ENCODE measurements at regions not wholly inside any gene's neighbourhood (a gene's known extent, or its start where the extent isn't known, plus 50 kb on each side); places are given as distances from the start of the nearest gene placed in this dataset.
A peak's percentile ranks its signal among the peaks of the same experiment; 100 is the strongest.

- Mint-ChIP-seq H3K4me1 (ENCODE audit: low read depth in 2 of 2) (peaks cover 25 to 26% of the 10 kb centered on the region in 2 donors), H3K9me3 (no peaks in the 10 kb centered on the region), H3K36me3 (ENCODE audit: insufficient read depth) (peaks cover 12% of the 10 kb centered on the region), H3K27ac (peak overlapping the region; percentile 66 to 87), H3K27me3 (no peaks in the 10 kb centered on the region), H3K4me3 (peak overlapping the region; percentile 51 to 73)
- DNase-seq, result no peak
- ATAC-seq (replicated peaks), result peak; percentile 82
Measured at GRCh38 chr5:42962124-42962523, 78.0 kb downstream of the ANXA2R start.

GRCh38 chr5:42960506-42960905, 79.6 kb downstream of the ANXA2R start:
- Mint-ChIP-seq H3K27me3 (no peaks in the 10 kb centered on the region), H3K27ac (peak overlapping the region in 1 of 2 donors; percentile 87), H3K36me3 (ENCODE audit: insufficient read depth) (peaks cover 12% of the 10 kb centered on the region), H3K9me3 (no peaks in the 10 kb centered on the region), H3K4me3 (peak overlapping the region in 1 of 2 donors; percentile 53), H3K4me1 (ENCODE audit: low read depth in 2 of 2) (peaks cover 18 to 21% of the 10 kb centered on the region in 2 donors)
- peak; percentile 16 for ATAC-seq (replicated peaks)
- DNase-seq, result no peak

GRCh38 chr5:42956551-42956950, 83.6 kb downstream of the ANXA2R start:
- H3K27me3 Mint-ChIP-seq, result no peaks in the 10 kb centered on the region
- DNase-seq (no peak), ATAC-seq (replicated peaks) (no peak)
- no peak overlapping the region for H3K4me3 Mint-ChIP-seq
- peaks cover 37% of the 10 kb centered on the region for H3K36me3 Mint-ChIP-seq (ENCODE audit: insufficient read depth)
- peaks cover 13 to 19% of the 10 kb centered on the region in 2 donors for H3K4me1 Mint-ChIP-seq (ENCODE audit: low read depth in 2 of 2)
- no peak overlapping the region for H3K27ac Mint-ChIP-seq
- no peaks in the 10 kb centered on the region for H3K9me3 Mint-ChIP-seq

GRCh38 chr5:42953041-42953440, 87.1 kb downstream of the ANXA2R start:
- no peaks in the 10 kb centered on the region for H3K9me3 Mint-ChIP-seq
- peak overlapping the region; percentile 95 for H3K4me3 Mint-ChIP-seq
- no peak for ATAC-seq (replicated peaks)
- DNase-seq, result no peak
- no peaks in the 10 kb centered on the region for H3K27me3 Mint-ChIP-seq
- H3K4me1 Mint-ChIP-seq (ENCODE audit: low read depth in 2 of 2), result peaks cover 22 to 31% of the 10 kb centered on the region in 2 donors
- peaks cover 60% of the 10 kb centered on the region for H3K36me3 Mint-ChIP-seq (ENCODE audit: insufficient read depth)
- peak overlapping the region; percentile 100 for H3K27ac Mint-ChIP-seq

GRCh38 chr5:42952578-42952974, 87.5 kb downstream of the ANXA2R start:
- peak overlapping the region; percentile 100 for H3K27ac Mint-ChIP-seq
- DNase-seq (no peak), ATAC-seq (replicated peaks) (no peak)
- peaks cover 22 to 31% of the 10 kb centered on the region in 2 donors for H3K4me1 Mint-ChIP-seq (ENCODE audit: low read depth in 2 of 2)
- H3K4me3 Mint-ChIP-seq, result peak overlapping the region; percentile 95
- H3K9me3 Mint-ChIP-seq, result no peaks in the 10 kb centered on the region
- peaks cover 60% of the 10 kb centered on the region for H3K36me3 Mint-ChIP-seq (ENCODE audit: insufficient read depth)
- no peaks in the 10 kb centered on the region for H3K27me3 Mint-ChIP-seq

GRCh38 chr5:42951293-42951840, 88.8 kb downstream of the ANXA2R start:
- Mint-ChIP-seq H3K4me3 (peak overlapping the region; percentile 95), H3K27me3 (no peaks in the 10 kb centered on the region), H3K9me3 (no peaks in the 10 kb centered on the region), H3K36me3 (ENCODE audit: insufficient read depth) (peaks cover 60% of the 10 kb centered on the region), H3K27ac (peak overlapping the region; percentile 100), H3K4me1 (ENCODE audit: low read depth in 2 of 2) (peaks cover 21 to 31% of the 10 kb centered on the region in 2 donors)
- ATAC-seq (replicated peaks), result peak; percentile 51
- peak in 2 of 3 experiments; percentile 77 to 80 for DNase-seq

- H3K36me3 Mint-ChIP-seq (ENCODE audit: insufficient read depth), result peaks cover 60% of the 10 kb centered on the region
- ATAC-seq (replicated peaks) (peak; percentile 28), DNase-seq (peak; percentile 52 to 62 (median 55))
- peak overlapping the region; percentile 95 for H3K4me3 Mint-ChIP-seq
- no peaks in the 10 kb centered on the region for H3K27me3 Mint-ChIP-seq
- no peaks in the 10 kb centered on the region for H3K9me3 Mint-ChIP-seq
- peak overlapping the region; percentile 100 for H3K27ac Mint-ChIP-seq
- peaks cover 21 to 31% of the 10 kb centered on the region in 2 donors for H3K4me1 Mint-ChIP-seq (ENCODE audit: low read depth in 2 of 2)
Measured at GRCh38 chr5:42950456-42951292, 89.4 kb downstream of the ANXA2R start.

GRCh38 chr5:42950116-42950455, 90.0 kb downstream of the ANXA2R start:
- Mint-ChIP-seq H3K4me1 (ENCODE audit: low read depth in 2 of 2) (peaks cover 21 to 31% of the 10 kb centered on the region in 2 donors), H3K9me3 (no peaks in the 10 kb centered on the region), H3K27me3 (no peaks in the 10 kb centered on the region), H3K4me3 (peak overlapping the region; percentile 95), H3K27ac (peak overlapping the region; percentile 100), H3K36me3 (ENCODE audit: insufficient read depth) (peaks cover 60% of the 10 kb centered on the region)
- ATAC-seq (replicated peaks), result no peak
- no peak for DNase-seq

GRCh38 chr5:42949348-42950115, 90.6 kb downstream of the ANXA2R start:
- H3K27ac Mint-ChIP-seq, result peak overlapping the region; percentile 100
- ATAC-seq (replicated peaks), result peak; percentile 45

GRCh38 chr5:42948961-42949347, 91.2 kb downstream of the ANXA2R start:
- Mint-ChIP-seq H3K9me3 (no peaks in the 10 kb centered on the region), H3K4me3 (peak overlapping the region; percentile 95), H3K36me3 (ENCODE audit: insufficient read depth) (peaks cover 51% of the 10 kb centered on the region), H3K27me3 (no peaks in the 10 kb centered on the region), H3K4me1 (ENCODE audit: low read depth in 2 of 2) (peaks cover 21 to 31% of the 10 kb centered on the region in 2 donors), H3K27ac (peak overlapping the region; percentile 100)
- DNase-seq, result no peak
- ATAC-seq (replicated peaks), result no peak

More at GRCh38 chr5:42949348-42950115, 90.6 kb downstream of the ANXA2R start:
- Mint-ChIP-seq H3K27me3 (no peaks in the 10 kb centered on the region), H3K4me1 (ENCODE audit: low read depth in 2 of 2) (peaks cover 21 to 31% of the 10 kb centered on the region in 2 donors), H3K4me3 (peak overlapping the region; percentile 95), H3K9me3 (no peaks in the 10 kb centered on the region), H3K36me3 (ENCODE audit: insufficient read depth) (peaks cover 57% of the 10 kb centered on the region)
- DNase-seq, result peak; percentile 67 to 74 (median 72)

GRCh38 chr5:42944989-42945388, 95.1 kb downstream of the ANXA2R start:
- Mint-ChIP-seq H3K9me3 (no peaks in the 10 kb centered on the region), H3K27ac (no peak overlapping the region), H3K36me3 (ENCODE audit: insufficient read depth) (peaks cover 12% of the 10 kb centered on the region), H3K27me3 (no peaks in the 10 kb centered on the region), H3K4me1 (ENCODE audit: low read depth in 2 of 2) (peaks cover 9 to 10% of the 10 kb centered on the region in 2 donors), H3K4me3 (no peak overlapping the region)
- ATAC-seq (replicated peaks) (no peak), DNase-seq (no peak)

GRCh38 chr5:42943931-42944631, 96.0 kb downstream of the ANXA2R start:
- no peak for ATAC-seq (replicated peaks)
- H3K4me3 Mint-ChIP-seq, result no peak overlapping the region

GRCh38 chr5:42940853-42941252, 99.3 kb downstream of the ANXA2R start:
- no peaks in the 10 kb centered on the region for H3K27me3 Mint-ChIP-seq
- H3K9me3 Mint-ChIP-seq, result no peaks in the 10 kb centered on the region
- H3K4me3 Mint-ChIP-seq, result no peak overlapping the region
- DNase-seq (no peak), ATAC-seq (replicated peaks) (no peak)
- H3K36me3 Mint-ChIP-seq (ENCODE audit: insufficient read depth), result no peaks in the 10 kb centered on the region
- no peaks in the 10 kb centered on the region for H3K4me1 Mint-ChIP-seq (ENCODE audit: low read depth in 2 of 2)
- H3K27ac Mint-ChIP-seq, result no peak overlapping the region

More at GRCh38 chr5:42943931-42944631, 96.0 kb downstream of the ANXA2R start:
- no peak for DNase-seq
- peaks cover 2% of the 10 kb centered on the region in 2 donors for H3K4me1 Mint-ChIP-seq (ENCODE audit: low read depth in 2 of 2)
- H3K36me3 Mint-ChIP-seq (ENCODE audit: insufficient read depth), result peaks cover 3% of the 10 kb centered on the region
- no peaks in the 10 kb centered on the region for H3K9me3 Mint-ChIP-seq
- no peaks in the 10 kb centered on the region for H3K27me3 Mint-ChIP-seq
- H3K27ac Mint-ChIP-seq, result no peak overlapping the region
